Gastroesophageal sphincter (tissue), 3 donors: ENCODE measurements at regions not wholly inside any gene's neighbourhood (a gene's known extent, or its start where the extent isn't known, plus 50 kb on each side); places are given as distances from the start of the nearest gene placed in this dataset.

Experiments
- EP300 ChIP-seq: sonication (generic); formaldehyde crosslinking; IDR thresholded peaks from one replicate; pipeline ENCODE4 v1.6.1; 2017; ENCODE audit warnings: antibody characterized with exemption, mild to moderate bottlenecking
- POLR2A ChIP-seq, 2 donors: fragments of 450-650 bp; IDR thresholded peaks; one replicate each; pipeline ENCODE4 v1.6.1; 2017; ENCODE audit warnings: antibody characterized with exemption in 2 of 2, mild to moderate bottlenecking in 2 of 2, moderate library complexity in 1 of 2
- TF ChIP-seq, protein P1 (sequence below), 4 experiments: fragments of 200-600 bp in 2 of 4; fragments of 450-650 bp in 2 of 4; sonication (generic) in 1 of 4; IDR thresholded peaks; one replicate each; pipeline ENCODE4 v1.5.1; 2017 to 2019; ENCODE audit warnings: antibody characterized with exemption in 4 of 4, mild to moderate bottlenecking in 2 of 4, moderate library complexity in 2 of 4

DNA sequence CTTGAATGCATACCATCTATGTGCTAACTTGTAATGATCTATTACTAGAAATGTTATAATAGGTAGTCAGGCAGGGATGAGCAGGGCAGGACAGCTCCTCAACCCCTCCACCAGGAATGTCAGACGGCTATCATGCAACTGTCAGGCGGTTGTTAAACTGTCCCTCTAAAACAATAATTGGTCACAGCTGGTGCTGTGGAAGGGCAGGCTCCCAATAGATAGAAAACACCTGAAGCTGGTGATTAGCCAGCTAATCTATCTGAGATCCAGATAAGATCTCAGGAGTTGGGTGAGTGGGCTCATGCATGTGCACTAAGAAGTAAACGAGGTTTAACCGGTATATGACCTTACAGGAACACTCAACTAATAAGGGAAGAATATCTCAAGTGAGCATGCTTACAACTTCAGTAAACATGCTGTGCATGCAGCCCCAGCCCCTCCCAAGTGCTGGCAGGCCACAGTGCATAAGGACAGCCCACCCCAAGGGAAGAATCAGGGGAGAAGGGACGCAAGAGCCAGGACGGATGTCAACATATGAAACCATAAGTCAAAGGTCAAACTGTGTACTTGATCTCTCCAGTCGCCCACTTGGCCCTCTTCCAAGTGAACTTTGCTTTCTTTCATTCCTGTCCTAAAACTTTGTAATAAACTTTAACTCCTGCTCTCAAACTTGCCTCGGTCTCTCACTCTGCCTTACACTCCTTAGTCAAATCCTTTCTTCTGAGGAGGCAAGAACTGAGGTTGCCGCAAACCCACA lies 566.2 kb upstream of the NRSN1 start:
- TF ChIP-seq, protein P1, sequence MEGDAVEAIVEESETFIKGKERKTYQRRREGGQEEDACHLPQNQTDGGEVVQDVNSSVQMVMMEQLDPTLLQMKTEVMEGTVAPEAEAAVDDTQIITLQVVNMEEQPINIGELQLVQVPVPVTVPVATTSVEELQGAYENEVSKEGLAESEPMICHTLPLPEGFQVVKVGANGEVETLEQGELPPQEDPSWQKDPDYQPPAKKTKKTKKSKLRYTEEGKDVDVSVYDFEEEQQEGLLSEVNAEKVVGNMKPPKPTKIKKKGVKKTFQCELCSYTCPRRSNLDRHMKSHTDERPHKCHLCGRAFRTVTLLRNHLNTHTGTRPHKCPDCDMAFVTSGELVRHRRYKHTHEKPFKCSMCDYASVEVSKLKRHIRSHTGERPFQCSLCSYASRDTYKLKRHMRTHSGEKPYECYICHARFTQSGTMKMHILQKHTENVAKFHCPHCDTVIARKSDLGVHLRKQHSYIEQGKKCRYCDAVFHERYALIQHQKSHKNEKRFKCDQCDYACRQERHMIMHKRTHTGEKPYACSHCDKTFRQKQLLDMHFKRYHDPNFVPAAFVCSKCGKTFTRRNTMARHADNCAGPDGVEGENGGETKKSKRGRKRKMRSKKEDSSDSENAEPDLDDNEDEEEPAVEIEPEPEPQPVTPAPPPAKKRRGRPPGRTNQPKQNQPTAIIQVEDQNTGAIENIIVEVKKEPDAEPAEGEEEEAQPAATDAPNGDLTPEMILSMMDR (IDR thresholded peaks at IDR 0.05): no peak
- TF ChIP-seq POLR2A (IDR thresholded peaks at IDR 0.05) (no peak), EP300 (no peak)
